ENCODE measurements at regions not wholly inside any gene's neighbourhood (a gene's known extent, or its start where the extent isn't known, plus 50 kb on each side); places are given as distances from the start of the nearest gene placed in this dataset.
"Not testable (repeated sequence)": the region's sequence is repeated elsewhere in the genome, so short reads cannot be mapped to it uniquely, and the experiment has no call there.

- DNase-seq: no peak
Observed at GRCh38 chr4:170391066-170391740, 301.4 kb upstream of the AADAT start.

- DNase-seq: no peak
Observed at GRCh38 chr4:170389411-170389810, 299.7 kb upstream of the AADAT start.

GRCh38 chr4:170388255-170388654 is 298.5 kb upstream of the AADAT start:
- no peak for DNase-seq

- DNase-seq: no peak
Observed at GRCh38 chr4:170386971-170387370, 297.2 kb upstream of the AADAT start.

- DNase-seq: no peak
Observed at GRCh38 chr4:170386511-170386910, 296.8 kb upstream of the AADAT start.

- DNase-seq: no peak
Observed at GRCh38 chr4:170374770-170375169, 285.0 kb upstream of the AADAT start.

- DNase-seq: no peak
Observed at GRCh38 chr4:170348945-170349344, 259.2 kb upstream of the AADAT start.

- not testable (repeated sequence) for DNase-seq
Observed at GRCh38 chr4:170347191-170347590, 257.4 kb upstream of the AADAT start.

GRCh38 chr4:170339522-170339921 is 249.8 kb upstream of the AADAT start:
- no peak for DNase-seq

- no peak for DNase-seq
Observed at GRCh38 chr4:170336238-170336775, 246.6 kb upstream of the AADAT start.

GRCh38 chr4:170325599-170325998 is 235.8 kb upstream of the AADAT start:
- DNase-seq: no peak

GRCh38 chr4:170323623-170324022 is 233.9 kb upstream of the AADAT start:
- no peak for DNase-seq

GRCh38 chr4:170307182-170307581 is 217.4 kb upstream of the AADAT start:
- DNase-seq: no peak

- DNase-seq: no peak
Observed at GRCh38 chr4:170306208-170306607, 216.5 kb upstream of the AADAT start.

- DNase-seq: no peak
Observed at GRCh38 chr4:170305627-170306026, 215.9 kb upstream of the AADAT start.

- no peak for DNase-seq
Observed at GRCh38 chr4:170281027-170281426, 191.3 kb upstream of the AADAT start.

- no peak for DNase-seq
Observed at GRCh38 chr4:170278460-170278859, 188.7 kb upstream of the AADAT start.

- no peak for DNase-seq
Observed at GRCh38 chr4:170274616-170275015, 184.9 kb upstream of the AADAT start.

- no peak for DNase-seq
Observed at GRCh38 chr4:170272959-170273358, 183.2 kb upstream of the AADAT start.

GRCh38 chr4:170271723-170272122 is 182.0 kb upstream of the AADAT start:
- no peak for DNase-seq

GRCh38 chr4:170270628-170271027 is 180.9 kb upstream of the AADAT start:
- DNase-seq: no peak

- DNase-seq: no peak
Observed at GRCh38 chr4:170269950-170270349, 180.2 kb upstream of the AADAT start.

GRCh38 chr4:170259631-170260153 is 169.9 kb upstream of the AADAT start:
- peak; percentile 92 for DNase-seq

- DNase-seq: no peak
Observed at GRCh38 chr4:170256807-170257206, 167.1 kb upstream of the AADAT start.

GRCh38 chr4:170248576-170248975 is 158.8 kb upstream of the AADAT start:
- DNase-seq: no peak

Data from NCI-H1436 treated with DMSO at 0.1 percent for 48 hours (cell line).